ENCODE measurements at regions not wholly inside any gene's neighbourhood (a gene's known extent, or its start where the extent isn't known, plus 50 kb on each side); places are given as distances from the start of the nearest gene placed in this dataset.

GRCh38 chr11:119989159-119989821 lies 148.6 kb downstream of the TRIM29 start:
- TF ChIP-seq CTCF (IDR thresholded peaks at IDR 0.05) (no peak), POLR2A (IDR thresholded peaks at IDR 0.05) (no peak)
